H1 (cell line): ENCODE measurements at regions not wholly inside any gene's neighbourhood (a gene's known extent, or its start where the extent isn't known, plus 50 kb on each side); places are given as distances from the start of the nearest gene placed in this dataset.

Experiments
- ATF3 ChIP-seq: IDR thresholded peaks from 2 replicates; pipeline ENCODE4 v1.6.1; 2011; ENCODE audit warnings: low read depth, mild to moderate bottlenecking, low read length; ENCODE audit not compliant: insufficient read depth
- BACH1 ChIP-seq: IDR thresholded peaks from 2 replicates; pipeline ENCODE4 v1.6.1; 2012; ENCODE audit warnings: low read length, improper control_type of control experiment
- GTF2F1 ChIP-seq: IDR thresholded peaks from 2 replicates; pipeline ENCODE4 v1.6.1; 2012; ENCODE audit warnings: low read depth, low read length, improper control_type of control experiment, borderline replicate concordance
- MAFK ChIP-seq: IDR thresholded peaks from 2 replicates; pipeline ENCODE4 v1.6.1; 2012; ENCODE audit warnings: low read depth, mild to moderate bottlenecking, improper control_type of control experiment, low read length
- NANOG ChIP-seq: IDR thresholded peaks from 2 replicates; pipeline ENCODE4 v1.6.1; 2011; ENCODE audit warnings: low read length, low read depth, mild to moderate bottlenecking, inconsistent platforms; ENCODE audit not compliant: insufficient read depth, poor library complexity, severe bottlenecking
- TAF7 ChIP-seq: optimal IDR thresholded peaks from 2 replicates; pipeline ENCODE3; 2011; ENCODE audit warnings: low read depth, mild to moderate bottlenecking, inconsistent platforms, low read length, moderate library complexity, borderline replicate concordance

- TF ChIP-seq ATF3 (no peak), NANOG (no peak), MAFK (no peak), BACH1 (no peak), GTF2F1 (no peak), TAF7 (no peak)
Measured at GRCh38 chrX:15971696-15972095, 117.1 kb upstream of the AP1S2 start (continued).
